Fibroblast of the aortic adventitia (primary cell): ENCODE measurements at regions not wholly inside any gene's neighbourhood (a gene's known extent, or its start where the extent isn't known, plus 50 kb on each side); places are given as distances from the start of the nearest gene placed in this dataset.
"Not testable (repeated sequence)": the region's sequence is repeated elsewhere in the genome, so short reads cannot be mapped to it uniquely, and the experiment has no call there.

Source experiments
- DNase-seq: peaks from one replicate; pipeline ENCODE4 v3.0.0-alpha.2; 2010; ENCODE audit warnings: low read depth
- H3K4me3 ChIP-seq: 2 replicates; pipeline ENCODE4 v1.5.1; 2011; ENCODE audit warnings: low read depth, mild to moderate bottlenecking, control low read depth, low read length, moderate library complexity
- TF ChIP-seq, protein P1 (sequence below): IDR thresholded peaks from 2 replicates; pipeline ENCODE4 v1.5.1; 2011; ENCODE audit warnings: mild to moderate bottlenecking, low read length, control low read depth, inconsistent platforms; ENCODE audit not compliant: insufficient read depth

GRCh38 chr2:240191001-240191400, 50.5 kb upstream of the OTOS start:
- DNase-seq, result no peak
- TF ChIP-seq, protein P1, sequence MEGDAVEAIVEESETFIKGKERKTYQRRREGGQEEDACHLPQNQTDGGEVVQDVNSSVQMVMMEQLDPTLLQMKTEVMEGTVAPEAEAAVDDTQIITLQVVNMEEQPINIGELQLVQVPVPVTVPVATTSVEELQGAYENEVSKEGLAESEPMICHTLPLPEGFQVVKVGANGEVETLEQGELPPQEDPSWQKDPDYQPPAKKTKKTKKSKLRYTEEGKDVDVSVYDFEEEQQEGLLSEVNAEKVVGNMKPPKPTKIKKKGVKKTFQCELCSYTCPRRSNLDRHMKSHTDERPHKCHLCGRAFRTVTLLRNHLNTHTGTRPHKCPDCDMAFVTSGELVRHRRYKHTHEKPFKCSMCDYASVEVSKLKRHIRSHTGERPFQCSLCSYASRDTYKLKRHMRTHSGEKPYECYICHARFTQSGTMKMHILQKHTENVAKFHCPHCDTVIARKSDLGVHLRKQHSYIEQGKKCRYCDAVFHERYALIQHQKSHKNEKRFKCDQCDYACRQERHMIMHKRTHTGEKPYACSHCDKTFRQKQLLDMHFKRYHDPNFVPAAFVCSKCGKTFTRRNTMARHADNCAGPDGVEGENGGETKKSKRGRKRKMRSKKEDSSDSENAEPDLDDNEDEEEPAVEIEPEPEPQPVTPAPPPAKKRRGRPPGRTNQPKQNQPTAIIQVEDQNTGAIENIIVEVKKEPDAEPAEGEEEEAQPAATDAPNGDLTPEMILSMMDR, result no peak
- H3K4me3 ChIP-seq, result no peak overlapping the region

DNA sequence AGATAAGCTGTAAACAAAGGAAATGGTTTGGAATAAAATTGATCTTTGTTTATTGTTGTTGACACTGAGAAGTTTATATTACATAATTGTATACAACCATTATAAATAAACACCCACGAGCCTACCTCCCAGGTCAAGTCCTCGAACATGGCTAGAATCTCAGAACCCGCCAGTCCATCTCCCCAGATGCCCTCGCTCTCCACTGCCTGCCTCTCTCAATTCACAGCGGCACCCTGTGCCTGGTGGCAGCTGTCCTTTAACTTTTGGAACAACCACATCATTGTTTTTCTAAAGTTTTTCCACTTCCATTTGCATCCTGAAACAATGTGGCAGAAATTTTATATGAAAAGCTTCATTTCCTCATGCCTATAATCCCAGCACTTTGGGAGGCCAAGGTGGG, 52.2 kb upstream of the OTOS start:
- TF ChIP-seq, protein P1, result no peak
- H3K4me3 ChIP-seq, result no peak overlapping the region
- DNase-seq, result no peak

GRCh38 chr2:240194341-240194762, 53.9 kb upstream of the OTOS start:
- peak; percentile 15 for DNase-seq
- TF ChIP-seq, protein P1, result peak; percentile 8
- not testable (repeated sequence) for H3K4me3 ChIP-seq

DNA sequence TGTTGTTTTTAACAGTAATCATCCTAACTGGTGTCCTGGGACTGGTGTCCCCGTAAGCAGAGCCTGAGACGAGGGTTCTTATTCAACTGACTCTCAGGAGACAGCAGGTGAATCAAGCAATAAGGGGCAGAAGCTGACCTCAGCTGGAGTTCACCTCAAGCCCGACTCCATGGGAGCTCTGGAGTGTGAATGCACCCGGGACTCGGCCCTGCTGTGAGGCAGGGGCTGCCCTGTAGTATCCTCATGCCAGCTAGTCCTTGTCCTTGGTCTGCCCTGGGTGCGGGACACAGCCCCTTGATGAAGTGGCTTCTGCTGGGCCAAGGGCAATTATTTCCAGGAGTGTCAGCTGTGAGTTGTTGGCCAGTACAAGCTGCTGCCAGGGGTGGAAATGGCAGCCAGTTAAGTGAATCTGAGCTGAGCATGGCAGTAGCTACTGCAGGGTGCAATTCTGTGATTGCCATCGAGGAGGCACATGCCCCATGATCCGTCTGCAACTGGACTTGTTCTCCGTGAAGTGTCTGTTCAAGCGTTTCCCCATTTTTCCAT, 54.9 kb upstream of the OTOS start:
- TF ChIP-seq, protein P1, result no peak
- H3K4me3 ChIP-seq, result no peak overlapping the region
- DNase-seq, result no peak

GRCh38 chr2:240196716-240197461, 56.4 kb upstream of the OTOS start:
- TF ChIP-seq, protein P1, result no peak
- H3K4me3 ChIP-seq, result no peak overlapping the region

GRCh38 chr2:240197462-240198139, 57.1 kb upstream of the OTOS start:
- TF ChIP-seq, protein P1, result no peak
- DNase-seq, result no peak
- no peak overlapping the region for H3K4me3 ChIP-seq

More at GRCh38 chr2:240196716-240197461, 56.4 kb upstream of the OTOS start:
- no peak for DNase-seq
